Caco-2 (cell line): ENCODE measurements at regions not wholly inside any gene's neighbourhood (a gene's known extent, or its start where the extent isn't known, plus 50 kb on each side); places are given as distances from the start of the nearest gene placed in this dataset.

Experiments
- BruUV-seq: library from RNA; stranded (reverse); fragments of 400-500 nt; replicated peaks from 2 replicates; lab custom pipeline; 2021; lab: Mats Ljungman, UMichigan
- CTCF ChIA-PET: fragments of 300-600 bp; sonication (Branson Sonifier 250); formaldehyde crosslinking; loops from one replicate; lab custom pipeline; 2022; ENCODE audit warnings: antibody characterized with exemption; lab: Charles Lee
- POLR2A ChIA-PET: fragments of 300-600 bp; sonication (Branson Sonifier 250); formaldehyde crosslinking; loops from one replicate; lab custom pipeline; 2022; ENCODE audit warnings: antibody characterized with exemption; lab: Charles Lee
- DNase-seq, 2 experiments: peaks; one replicate each; pipeline versions ENCODE4 v3.0.0 to v3.0.0-alpha.2; 2020 to 2022
- H3K27me3 ChIP-seq: replicated peaks from 2 replicates; pipeline ENCODE4 v1.6.0; 2011; ENCODE audit warnings: low read length; ENCODE audit not compliant: control insufficient read depth, insufficient read depth
- H3K36me3 ChIP-seq: 2 replicates; pipeline ENCODE4 v1.5.1; 2011; ENCODE audit warnings: low read length; ENCODE audit not compliant: control insufficient read depth, insufficient read depth
- H3K4me1 ChIP-seq: fragments of 250-450 bp; sonication (Bioruptor Pico); 2 replicates; pipeline ENCODE4 v1.5.1; 2020; ENCODE audit warnings: mild to moderate bottlenecking
- H3K4me3 ChIP-seq: 2 replicates; pipeline ENCODE4 v1.5.1; 2011; ENCODE audit warnings: low read depth, mild to moderate bottlenecking, control low read depth, low read length
- H3K9me3 ChIP-seq: fragments of 250-450 bp; sonication (Bioruptor Pico); 2 replicates; pipeline ENCODE4 v1.5.1; 2020; ENCODE audit warnings: mild to moderate bottlenecking, moderate library complexity
- H3K27ac Mint-ChIP-seq: one replicate; pipeline ENCODE4 v1.8.0; 2022; ENCODE audit warnings: mixed read lengths; ENCODE audit not compliant: unreplicated experiment
- H3K27me3 Mint-ChIP-seq: one replicate; pipeline ENCODE4 v1.8.0; 2022; ENCODE audit warnings: mixed read lengths; ENCODE audit not compliant: insufficient read depth, unreplicated experiment
- H3K36me3 Mint-ChIP-seq: one replicate; pipeline ENCODE4 v1.8.0; 2022; ENCODE audit warnings: mild to moderate bottlenecking, mixed read lengths; ENCODE audit not compliant: insufficient read depth, unreplicated experiment
- H3K4me1 Mint-ChIP-seq: one replicate; pipeline ENCODE4 v1.8.0; 2022; ENCODE audit warnings: low read depth, mixed read lengths; ENCODE audit not compliant: unreplicated experiment
- H3K4me3 Mint-ChIP-seq: one replicate; pipeline ENCODE4 v1.8.0; 2022; ENCODE audit warnings: mild to moderate bottlenecking, moderate library complexity, mixed read lengths; ENCODE audit not compliant: unreplicated experiment
- H3K9me3 Mint-ChIP-seq: one replicate; pipeline ENCODE4 v1.8.0; 2022; ENCODE audit warnings: mixed read lengths; ENCODE audit not compliant: unreplicated experiment
- CTCF ChIP-seq, 2 experiments: fragments of 200-600 bp in 1 of 2; IDR thresholded peaks; 1 replicate in 1 of 2; 2 replicates in 1 of 2; pipeline versions ENCODE4 v1.5.1 to v1.8.0; 2011 to 2022; ENCODE audit warnings: antibody characterized with exemption in 1 of 2, control low read depth in 1 of 2, inconsistent platforms in 1 of 2, low read depth in 1 of 2, low read length in 1 of 2, mild to moderate bottlenecking in 1 of 2, moderate library complexity in 1 of 2; ENCODE audit not compliant: insufficient read depth in 1 of 2, severe bottlenecking in 1 of 2, unreplicated experiment in 1 of 2
- intact Hi-C: fragments of 100-400 bp; cut with micrococcal nuclease; formaldehyde crosslinking; loops from one replicate; pipeline ENCODE4 v1.10.0; 2022; ENCODE audit not compliant: unreplicated experiment

DNA sequence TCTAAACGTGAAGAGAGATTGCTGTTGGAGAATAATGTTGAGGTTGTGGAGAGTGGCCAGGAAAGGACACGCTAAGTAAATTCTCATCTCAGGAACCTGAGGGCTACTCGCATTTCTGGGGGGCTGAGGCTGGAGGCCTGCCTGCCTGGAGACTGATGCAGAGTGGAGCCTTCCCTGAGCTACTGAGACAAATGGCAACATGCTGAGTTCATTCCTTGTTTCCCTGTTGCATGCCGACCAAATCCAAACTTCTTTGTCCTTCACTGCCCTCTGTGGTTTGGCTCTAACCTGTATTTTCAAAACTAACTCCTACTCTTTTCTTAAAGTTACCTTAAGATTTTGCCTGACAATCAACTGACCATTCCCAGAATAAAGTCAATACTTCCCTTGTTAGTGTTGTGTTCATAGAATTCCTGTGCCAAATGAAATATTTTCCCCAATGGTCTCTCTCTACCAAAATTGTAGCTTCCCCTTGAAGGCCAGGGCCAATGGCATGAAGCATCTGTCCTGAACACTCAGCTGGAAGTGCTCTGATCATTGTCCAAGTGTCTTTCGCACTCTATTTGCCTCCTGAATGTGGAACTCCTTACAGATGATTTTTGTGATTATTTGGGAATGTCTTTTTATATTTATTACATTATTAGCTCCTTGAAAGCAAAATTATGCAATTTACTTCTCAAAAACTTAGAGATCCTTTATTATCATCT lies 1085.6 kb downstream of the SOCS6 start:
- H3K4me1 Mint-ChIP-seq, result no peaks in the 10 kb centered on the region
- intact Hi-C loops, result no loop called here
- H3K4me1 ChIP-seq, result no peaks in the 10 kb centered on the region
- ChIA-PET POLR2A (no interaction called here), CTCF (no interaction called here)
- no peak for DNase-seq
- no TSS peak for BruUV-seq
- peaks cover 3% of the 10 kb centered on the region for H3K27me3 Mint-ChIP-seq
- H3K36me3 Mint-ChIP-seq, result no peaks in the 10 kb centered on the region
- H3K9me3 Mint-ChIP-seq, result no peaks in the 10 kb centered on the region
- H3K9me3 ChIP-seq, result no peaks in the 10 kb centered on the region
- no peaks in the 10 kb centered on the region for H3K36me3 ChIP-seq
- no peaks in the 10 kb centered on the region for H3K27me3 ChIP-seq
- no peak for TF ChIP-seq CTCF (IDR thresholded peaks at IDR 0.05; ENCODE audit: insufficient read depth in 1 of 2, low read depth in 1 of 2, low read length in 1 of 2, severe bottlenecking in 1 of 2, unreplicated experiment in 1 of 2)
- no peak overlapping the region for H3K4me3 ChIP-seq
- no peak overlapping the region for H3K27ac Mint-ChIP-seq
- H3K4me3 Mint-ChIP-seq, result no peak overlapping the region

DNA sequence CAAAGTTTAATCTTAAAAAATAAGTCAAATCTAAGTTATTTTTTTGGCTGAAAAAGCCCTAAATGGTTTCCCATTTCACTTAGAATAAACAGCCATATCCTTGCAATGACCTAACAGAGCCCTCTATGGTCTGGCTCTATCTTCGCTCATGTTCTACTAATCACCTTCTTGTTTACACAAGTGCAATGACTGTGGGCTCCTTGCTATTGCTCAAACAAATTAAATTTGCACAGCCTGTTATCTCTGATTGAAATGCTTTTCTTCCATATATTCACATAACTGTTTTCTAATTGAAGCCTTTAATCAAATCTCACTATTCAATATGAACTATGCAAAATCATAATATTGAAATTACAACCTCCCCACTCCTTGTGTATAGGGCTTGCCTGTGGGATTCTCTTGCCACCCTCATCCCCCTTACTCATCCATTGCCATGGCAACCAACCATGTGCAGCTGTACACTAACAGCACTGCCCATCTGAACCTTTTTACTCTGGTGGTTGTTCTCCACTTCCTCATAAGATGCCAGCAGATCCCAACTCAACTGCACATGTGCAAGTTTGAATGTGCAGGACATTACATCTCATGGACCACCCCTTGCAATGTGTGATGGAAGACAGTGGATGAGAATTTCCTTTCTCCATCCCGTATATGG lies 1083.2 kb downstream of the SOCS6 start:
- intact Hi-C loops, result no loop called here
- CTCF ChIA-PET, result no interaction called here
- POLR2A ChIA-PET, result no interaction called here
- Mint-ChIP-seq H3K36me3 (no peaks in the 10 kb centered on the region), H3K4me3 (no peak overlapping the region), H3K9me3 (no peaks in the 10 kb centered on the region), H3K4me1 (no peaks in the 10 kb centered on the region), H3K27me3 (peaks cover 3% of the 10 kb centered on the region), H3K27ac (no peak overlapping the region)
- no peak for TF ChIP-seq CTCF (IDR thresholded peaks at IDR 0.05; ENCODE audit: insufficient read depth in 1 of 2, low read depth in 1 of 2, low read length in 1 of 2, severe bottlenecking in 1 of 2, unreplicated experiment in 1 of 2)
- Histone ChIP-seq H3K4me3 (no peak overlapping the region), H3K27me3 (no peaks in the 10 kb centered on the region), H3K4me1 (no peaks in the 10 kb centered on the region), H3K36me3 (no peaks in the 10 kb centered on the region), H3K9me3 (no peaks in the 10 kb centered on the region)
- no peak for DNase-seq
- BruUV-seq, result no TSS peak

DNA sequence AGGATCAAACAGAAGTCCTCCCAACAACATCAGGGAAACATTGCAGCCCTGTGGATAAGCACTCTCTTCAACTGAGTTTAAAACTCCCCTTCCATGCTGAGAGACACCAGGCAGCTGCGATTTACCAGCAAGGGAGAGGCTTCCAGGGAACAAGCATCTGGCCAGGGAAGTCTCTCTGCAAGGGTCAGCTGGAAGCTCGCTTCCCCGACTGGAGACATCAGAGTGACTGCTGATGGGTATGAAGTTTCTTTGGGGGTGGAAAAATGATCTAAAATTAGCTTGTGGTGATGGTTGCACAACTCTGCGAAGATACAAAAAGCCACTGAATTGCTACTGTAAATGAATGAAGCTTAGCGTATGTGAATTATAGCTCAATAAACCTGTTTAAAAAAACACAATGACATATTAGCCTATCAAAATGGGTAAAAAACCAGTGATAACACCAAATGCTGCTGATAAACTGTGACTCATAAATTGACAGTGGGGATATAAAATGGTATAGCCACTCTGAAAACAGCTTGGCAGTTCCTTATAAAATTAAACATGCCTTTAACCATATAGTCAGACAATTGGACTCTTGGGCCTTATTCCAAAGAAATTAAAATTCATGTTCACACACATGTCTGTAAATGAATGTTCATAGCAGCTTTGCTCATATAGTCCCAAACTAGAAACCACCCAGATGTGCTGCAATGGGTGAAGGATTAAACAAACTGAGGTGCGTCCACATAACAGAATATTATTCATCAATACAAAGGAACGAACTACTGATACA lies 1082.0 kb downstream of the SOCS6 start:
- CTCF ChIA-PET, result no interaction called here
- no peak for DNase-seq
- Mint-ChIP-seq H3K9me3 (no peaks in the 10 kb centered on the region), H3K27ac (no peak overlapping the region), H3K27me3 (peaks cover 3% of the 10 kb centered on the region), H3K4me1 (no peaks in the 10 kb centered on the region), H3K4me3 (no peak overlapping the region), H3K36me3 (no peaks in the 10 kb centered on the region)
- no peaks in the 10 kb centered on the region for H3K27me3 ChIP-seq
- no peaks in the 10 kb centered on the region for H3K36me3 ChIP-seq
- intact Hi-C loops, result no loop called here
- no peaks in the 10 kb centered on the region for H3K4me1 ChIP-seq
- BruUV-seq, result no TSS peak
- POLR2A ChIA-PET, result no interaction called here
- H3K4me3 ChIP-seq, result no peak overlapping the region
- TF ChIP-seq CTCF (IDR thresholded peaks at IDR 0.05; ENCODE audit: insufficient read depth in 1 of 2, low read depth in 1 of 2, low read length in 1 of 2, severe bottlenecking in 1 of 2, unreplicated experiment in 1 of 2), result no peak
- H3K9me3 ChIP-seq, result no peaks in the 10 kb centered on the region
